DND-41 (cell line): ENCODE measurements at regions not wholly inside any gene's neighbourhood (a gene's known extent, or its start where the extent isn't known, plus 50 kb on each side); places are given as distances from the start of the nearest gene placed in this dataset.

Experiments
- ATAC-seq: fragments of 200-7000 bp; cut with Tn5 transposase; 3 replicates; pipeline ENCODE4 v1.9.1; 2021; ENCODE audit warnings: low read depth; ENCODE audit not compliant: insufficient read depth
- DNase-seq: peaks from one replicate; pipeline ENCODE4 v3.0.0-alpha.2; 2020
- H2AFZ ChIP-seq: 2 replicates; pipeline ENCODE4 v1.6.0; 2012; ENCODE audit warnings: low read depth, low read length
- H3K27ac ChIP-seq: 2 replicates; pipeline ENCODE4 v1.5.1; 2012; ENCODE audit warnings: low read length, inconsistent platforms
- H3K27me3 ChIP-seq: fragments of 200-600 bp; sonication (generic); 2 replicates; pipeline ENCODE4 v1.6.0; 2012; ENCODE audit warnings: low read length, mild to moderate bottlenecking, inconsistent platforms; ENCODE audit not compliant: insufficient read depth, poor library complexity
- H3K36me3 ChIP-seq: 2 replicates; pipeline ENCODE4 v1.5.1; 2012; ENCODE audit warnings: low read length, inconsistent platforms; ENCODE audit not compliant: insufficient read depth
- H3K4me1 ChIP-seq: 2 replicates; pipeline ENCODE4 v1.5.1; 2012; ENCODE audit warnings: mild to moderate bottlenecking, low read length; ENCODE audit not compliant: insufficient read depth
- H3K4me2 ChIP-seq: 2 replicates; pipeline ENCODE4 v1.6.0; 2012; ENCODE audit warnings: mild to moderate bottlenecking, moderate library complexity, low read length, inconsistent platforms; ENCODE audit not compliant: insufficient read depth
- H3K4me3 ChIP-seq, 2 experiments: fragments of 200-600 bp in 1 of 2; shearing (Covaris generic) in 1 of 2; 2 replicates each; pipeline ENCODE4 v1.5.1; 2012 to 2016; ENCODE audit warnings: inconsistent platforms in 2 of 2, low read length in 2 of 2, mild to moderate bottlenecking in 2 of 2, low read depth in 1 of 2, moderate library complexity in 1 of 2
- H3K79me2 ChIP-seq: 2 replicates; pipeline ENCODE4 v1.6.0; 2012; ENCODE audit warnings: low read length, inconsistent platforms; ENCODE audit not compliant: insufficient read depth
- H3K9ac ChIP-seq: 2 replicates; pipeline ENCODE4 v1.6.0; 2012; ENCODE audit warnings: low read depth, mild to moderate bottlenecking, inconsistent platforms, low read length, moderate library complexity
- H3K9me3 ChIP-seq: 2 replicates; pipeline ENCODE4 v1.5.1; 2012; ENCODE audit warnings: low read length, moderate library complexity, mild to moderate bottlenecking, inconsistent platforms; ENCODE audit not compliant: insufficient read depth, severe bottlenecking
- H4K20me1 ChIP-seq: 2 replicates; pipeline ENCODE4 v1.6.0; 2012; ENCODE audit warnings: low read length; ENCODE audit not compliant: insufficient read depth
- CTCF ChIP-seq: IDR thresholded peaks from 2 replicates; pipeline ENCODE4 v1.5.1; 2012; ENCODE audit warnings: borderline replicate concordance, low read length, moderate library complexity, mild to moderate bottlenecking; ENCODE audit not compliant: poor library complexity, severe bottlenecking; ENCODE audit errors: extremely low read depth
- EZH2 ChIP-seq: IDR thresholded peaks from 3 replicates; pipeline ENCODE4 v1.6.1; 2012; ENCODE audit warnings: borderline replicate concordance, low read depth, mild to moderate bottlenecking, moderate library complexity, low read length, inconsistent platforms; ENCODE audit not compliant: severe bottlenecking

GRCh38 chr9:79163544-79163943 is 408.2 kb upstream of the TLE4 start:
- no peak for DNase-seq
- no peaks in the 10 kb centered on the region for H4K20me1 ChIP-seq
- H3K4me2 ChIP-seq = no peak overlapping the region
- no peaks in the 10 kb centered on the region for H3K4me1 ChIP-seq
- H3K9ac ChIP-seq = no peak overlapping the region
- no peak for ATAC-seq
- no peak overlapping the region for H2AFZ ChIP-seq
- TF ChIP-seq EZH2 (no peak), CTCF (no peak)
- H3K27ac ChIP-seq = no peak overlapping the region
- no peaks in the 10 kb centered on the region for H3K79me2 ChIP-seq
- H3K27me3 ChIP-seq = no peaks in the 10 kb centered on the region
- no peaks in the 10 kb centered on the region for H3K36me3 ChIP-seq
- H3K9me3 ChIP-seq = no peaks in the 10 kb centered on the region
- H3K4me3 ChIP-seq = no peak overlapping the region

GRCh38 chr9:79164406-79164805 is 407.4 kb upstream of the TLE4 start:
- no peak overlapping the region for H2AFZ ChIP-seq
- no peaks in the 10 kb centered on the region for H3K27me3 ChIP-seq
- no peaks in the 10 kb centered on the region for H3K79me2 ChIP-seq
- H3K4me1 ChIP-seq = no peaks in the 10 kb centered on the region
- no peaks in the 10 kb centered on the region for H4K20me1 ChIP-seq
- DNase-seq (no peak), ATAC-seq (no peak)
- H3K9me3 ChIP-seq = no peaks in the 10 kb centered on the region
- TF ChIP-seq CTCF (no peak), EZH2 (no peak)
- no peak overlapping the region for H3K9ac ChIP-seq
- H3K4me3 ChIP-seq = no peak overlapping the region
- H3K4me2 ChIP-seq = no peak overlapping the region
- H3K36me3 ChIP-seq = no peaks in the 10 kb centered on the region
- H3K27ac ChIP-seq = no peak overlapping the region

GRCh38 chr9:79165020-79165780 is 406.6 kb upstream of the TLE4 start:
- H3K9me3 ChIP-seq = no peaks in the 10 kb centered on the region
- DNase-seq = no peak
- no peak for ATAC-seq
- H3K4me3 ChIP-seq = no peak overlapping the region
- no peak overlapping the region for H2AFZ ChIP-seq
- TF ChIP-seq EZH2 = no peak
- no peak for TF ChIP-seq CTCF
- no peak overlapping the region for H3K4me2 ChIP-seq
- H3K36me3 ChIP-seq = no peaks in the 10 kb centered on the region
- H3K27me3 ChIP-seq = no peaks in the 10 kb centered on the region
- H3K79me2 ChIP-seq = no peaks in the 10 kb centered on the region
- H3K27ac ChIP-seq = no peak overlapping the region
- H3K9ac ChIP-seq = no peak overlapping the region
- no peaks in the 10 kb centered on the region for H3K4me1 ChIP-seq
- no peaks in the 10 kb centered on the region for H4K20me1 ChIP-seq

- Histone ChIP-seq H3K27me3 (no peaks in the 10 kb centered on the region), H3K4me1 (no peaks in the 10 kb centered on the region), H3K9me3 (no peaks in the 10 kb centered on the region), H3K36me3 (no peaks in the 10 kb centered on the region), H3K27ac (no peak overlapping the region), H2AFZ (no peak overlapping the region), H4K20me1 (no peaks in the 10 kb centered on the region), H3K79me2 (no peaks in the 10 kb centered on the region), H3K4me2 (no peak overlapping the region), H3K4me3 (no peak overlapping the region), H3K9ac (no peak overlapping the region)
- no peak for TF ChIP-seq CTCF
- TF ChIP-seq EZH2 = no peak
- DNase-seq (no peak), ATAC-seq (no peak)
These were observed 405.8 kb upstream of the TLE4 start for GRCh38 chr9:79166005-79166404.
